GM12864 (cell line): ENCODE measurements at regions not wholly inside any gene's neighbourhood (a gene's known extent, or its start where the extent isn't known, plus 50 kb on each side); places are given as distances from the start of the nearest gene placed in this dataset.

Experiments used
- DNase-seq: peaks from one replicate; pipeline ENCODE4 v3.0.0-alpha.2; 2011; ENCODE audit warnings: low read depth
- H3K4me3 ChIP-seq: 2 replicates; pipeline ENCODE4 v1.5.1; 2011; ENCODE audit warnings: mild to moderate bottlenecking, low read depth, low read length, control low read depth
- CTCF ChIP-seq: IDR thresholded peaks from 2 replicates; pipeline ENCODE4 v1.5.1; 2011; ENCODE audit warnings: low read depth, mild to moderate bottlenecking, moderate library complexity, low read length, control low read depth, inconsistent platforms; ENCODE audit errors: missing control alignments

- no peak overlapping the region for H3K4me3 ChIP-seq
- no peak for DNase-seq
- no peak for TF ChIP-seq CTCF
These were observed 224.4 kb downstream of the TPBG start for GRCh38 chr6:82588020-82588419.

- no peak for DNase-seq
These were observed 225.3 kb downstream of the TPBG start for GRCh38 chr6:82588859-82589412.

GRCh38 chr6:82589509-82590206 is 226.0 kb downstream of the TPBG start:
- H3K4me3 ChIP-seq: no peak overlapping the region
- DNase-seq: no peak
- peak; percentile 24 for TF ChIP-seq CTCF

More at GRCh38 chr6:82588859-82589412, 225.3 kb downstream of the TPBG start:
- H3K4me3 ChIP-seq: no peak overlapping the region
- no peak for TF ChIP-seq CTCF

GRCh38 chr6:82597201-82597600 is 233.6 kb downstream of the TPBG start:
- DNase-seq: no peak
- no peak overlapping the region for H3K4me3 ChIP-seq
- no peak for TF ChIP-seq CTCF

- H3K4me3 ChIP-seq: no peak overlapping the region
- DNase-seq: no peak
- TF ChIP-seq CTCF: no peak
These were observed 239.2 kb downstream of the TPBG start for GRCh38 chr6:82602776-82603175.

- no peak for TF ChIP-seq CTCF
- H3K4me3 ChIP-seq: no peak overlapping the region
- DNase-seq: no peak
These were observed 240.3 kb downstream of the TPBG start for GRCh38 chr6:82603871-82604270.
